NCI-H1048 (cell line): ENCODE measurements at regions not wholly inside any gene's neighbourhood (a gene's known extent, or its start where the extent isn't known, plus 50 kb on each side); places are given as distances from the start of the nearest gene placed in this dataset.

Experiments used
- DNase-seq: peaks from one replicate; lab custom pipeline; 2025; lab: John Stamatoyannopoulos, UW

- DNase-seq, result no peak
Observed at GRCh38 chr5:2009986-2010914, 127.5 kb upstream of the IRX4 start.

GRCh38 chr5:2008851-2009629 lies 126.3 kb upstream of the IRX4 start:
- DNase-seq, result no peak

- DNase-seq, result no peak
Observed at GRCh38 chr5:2007878-2008501, 125.3 kb upstream of the IRX4 start.

GRCh38 chr5:2007496-2007877 lies 124.8 kb upstream of the IRX4 start:
- no peak for DNase-seq

- DNase-seq, result no peak
Observed at GRCh38 chr5:2006971-2007291, 124.2 kb upstream of the IRX4 start.

GRCh38 chr5:2006193-2006970 lies 123.7 kb upstream of the IRX4 start:
- DNase-seq, result no peak

GRCh38 chr5:2005101-2006041 lies 122.6 kb upstream of the IRX4 start:
- DNase-seq, result no peak

- no peak for DNase-seq
Observed at GRCh38 chr5:2003690-2004365, 121.1 kb upstream of the IRX4 start.

- no peak for DNase-seq
Observed at GRCh38 chr5:2003206-2003605, 120.5 kb upstream of the IRX4 start.

GRCh38 chr5:2001300-2001699 lies 118.6 kb upstream of the IRX4 start:
- no peak for DNase-seq

GRCh38 chr5:2000591-2000990 lies 117.9 kb upstream of the IRX4 start:
- no peak for DNase-seq

- DNase-seq, result no peak
Observed at GRCh38 chr5:1999794-2000193, 117.1 kb upstream of the IRX4 start.

GRCh38 chr5:1998716-1999317 lies 116.1 kb upstream of the IRX4 start:
- no peak for DNase-seq

- DNase-seq, result no peak
Observed at GRCh38 chr5:1998348-1998669, 115.6 kb upstream of the IRX4 start.

- no peak for DNase-seq
Observed at GRCh38 chr5:1997640-1998347, 115.1 kb upstream of the IRX4 start.

- no peak for DNase-seq
Observed at GRCh38 chr5:1995491-1995890, 112.8 kb upstream of the IRX4 start.

- no peak for DNase-seq
Observed at GRCh38 chr5:1987471-1987870, 104.7 kb upstream of the IRX4 start.

- no peak for DNase-seq
Observed at GRCh38 chr5:1985781-1986180, 103.1 kb upstream of the IRX4 start.

GRCh38 chr5:1983919-1984695 lies 101.4 kb upstream of the IRX4 start:
- DNase-seq, result no peak
